Bronchial epithelial cell (primary cell): ENCODE measurements at regions not wholly inside any gene's neighbourhood (a gene's known extent, or its start where the extent isn't known, plus 50 kb on each side); places are given as distances from the start of the nearest gene placed in this dataset.

Experiments used
- DNase-seq: peaks from one replicate; pipeline ENCODE4 v3.0.0-alpha.2; 2010; ENCODE audit warnings: low read depth
- FAIRE-seq: peaks from 2 replicates; lab custom pipeline; 2011; peaks lifted over from hg19 to GRCh38; lab: Jason Lieb, UNC
- H3K27me3 ChIP-seq: 2 replicates; pipeline ENCODE4 v1.5.1; 2011; ENCODE audit warnings: low read length; ENCODE audit not compliant: control insufficient read depth, insufficient read depth
- H3K36me3 ChIP-seq: 2 replicates; pipeline ENCODE4 v1.5.1; 2011; ENCODE audit warnings: low read length; ENCODE audit not compliant: control insufficient read depth, insufficient read depth
- H3K4me3 ChIP-seq: 2 replicates; pipeline ENCODE4 v1.5.1; 2011; ENCODE audit warnings: mild to moderate bottlenecking, low read depth, low read length, control low read depth
- TF ChIP-seq, protein P1 (sequence below): IDR thresholded peaks from 2 replicates; pipeline ENCODE4 v1.5.1; 2011; ENCODE audit warnings: mild to moderate bottlenecking, moderate library complexity, low read length, control low read depth, inconsistent platforms; ENCODE audit not compliant: insufficient read depth, severe bottlenecking

DNA sequence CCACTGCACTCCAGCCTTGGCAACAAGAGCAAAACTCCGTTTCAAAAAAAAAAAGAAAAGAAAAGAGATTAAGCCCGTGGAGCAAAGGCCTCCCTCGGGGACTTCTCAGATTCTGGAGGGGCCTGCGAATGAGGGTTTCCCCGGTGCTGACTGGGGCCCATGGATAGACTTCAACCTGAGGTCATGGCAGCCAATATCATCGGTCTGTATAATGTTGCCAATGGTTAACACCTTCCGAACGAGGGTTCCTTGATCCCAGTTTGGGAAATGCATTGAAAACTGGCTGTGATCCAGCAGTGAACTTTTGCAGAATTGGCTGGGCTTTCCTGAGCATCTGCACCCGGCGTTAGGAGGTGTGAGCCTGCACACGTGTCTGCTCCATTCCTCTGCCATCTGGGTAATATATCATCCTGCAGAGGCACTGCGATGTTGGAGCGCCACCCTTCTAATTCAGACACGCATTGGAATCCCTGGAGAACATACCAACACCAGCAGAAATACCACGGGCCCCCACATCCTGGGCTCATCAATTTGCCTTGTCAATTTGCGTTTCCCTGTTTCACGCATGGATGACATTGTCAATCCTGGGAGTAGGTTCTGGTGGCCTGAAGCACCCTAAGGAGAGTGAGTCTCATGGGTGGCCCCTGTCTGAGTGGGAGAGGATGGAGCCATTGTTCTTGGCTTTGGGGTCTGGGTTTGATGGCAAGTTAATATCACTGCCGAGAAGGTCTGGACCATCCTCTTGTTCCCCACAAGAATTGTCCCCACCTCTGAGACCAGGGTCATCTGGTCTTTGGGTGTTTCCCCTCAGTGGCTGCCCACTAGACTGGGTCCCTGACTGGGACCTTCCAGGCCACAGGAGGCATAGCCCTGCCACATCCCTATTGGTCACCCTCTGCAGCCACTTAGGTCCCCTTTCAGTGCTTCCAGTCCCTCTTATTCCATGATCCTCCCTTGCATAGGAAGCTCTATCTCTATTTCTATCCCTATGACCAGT is 441.0 kb downstream of the PTPRU start:
- no peak overlapping the region for H3K4me3 ChIP-seq
- TF ChIP-seq, protein P1, sequence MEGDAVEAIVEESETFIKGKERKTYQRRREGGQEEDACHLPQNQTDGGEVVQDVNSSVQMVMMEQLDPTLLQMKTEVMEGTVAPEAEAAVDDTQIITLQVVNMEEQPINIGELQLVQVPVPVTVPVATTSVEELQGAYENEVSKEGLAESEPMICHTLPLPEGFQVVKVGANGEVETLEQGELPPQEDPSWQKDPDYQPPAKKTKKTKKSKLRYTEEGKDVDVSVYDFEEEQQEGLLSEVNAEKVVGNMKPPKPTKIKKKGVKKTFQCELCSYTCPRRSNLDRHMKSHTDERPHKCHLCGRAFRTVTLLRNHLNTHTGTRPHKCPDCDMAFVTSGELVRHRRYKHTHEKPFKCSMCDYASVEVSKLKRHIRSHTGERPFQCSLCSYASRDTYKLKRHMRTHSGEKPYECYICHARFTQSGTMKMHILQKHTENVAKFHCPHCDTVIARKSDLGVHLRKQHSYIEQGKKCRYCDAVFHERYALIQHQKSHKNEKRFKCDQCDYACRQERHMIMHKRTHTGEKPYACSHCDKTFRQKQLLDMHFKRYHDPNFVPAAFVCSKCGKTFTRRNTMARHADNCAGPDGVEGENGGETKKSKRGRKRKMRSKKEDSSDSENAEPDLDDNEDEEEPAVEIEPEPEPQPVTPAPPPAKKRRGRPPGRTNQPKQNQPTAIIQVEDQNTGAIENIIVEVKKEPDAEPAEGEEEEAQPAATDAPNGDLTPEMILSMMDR = no peak
- FAIRE-seq (peak; percentile 70), DNase-seq (no peak)
- no peaks in the 10 kb centered on the region for H3K27me3 ChIP-seq
- H3K36me3 ChIP-seq = no peaks in the 10 kb centered on the region

DNA sequence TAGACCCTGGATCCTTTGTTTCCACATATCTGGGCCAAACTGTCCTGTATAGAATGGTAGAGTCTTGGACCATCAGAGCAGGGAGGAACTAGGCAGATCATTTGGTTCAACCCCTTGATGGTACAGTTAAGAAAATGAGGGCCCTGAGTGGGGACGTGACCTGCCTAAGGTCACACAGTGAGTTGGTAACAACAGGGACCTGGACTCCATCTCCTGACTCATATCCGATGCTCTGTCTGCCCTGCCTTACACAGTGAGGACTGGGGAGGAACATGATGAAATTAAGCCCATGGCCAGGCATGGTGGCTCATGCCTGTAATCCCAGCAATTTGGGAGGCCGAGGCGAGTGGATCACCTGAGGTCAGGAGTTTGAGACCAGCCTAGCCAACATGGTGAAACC is 440.2 kb downstream of the PTPRU start:
- FAIRE-seq (no peak), DNase-seq (no peak)
- H3K27me3 ChIP-seq = no peaks in the 10 kb centered on the region

DNA sequence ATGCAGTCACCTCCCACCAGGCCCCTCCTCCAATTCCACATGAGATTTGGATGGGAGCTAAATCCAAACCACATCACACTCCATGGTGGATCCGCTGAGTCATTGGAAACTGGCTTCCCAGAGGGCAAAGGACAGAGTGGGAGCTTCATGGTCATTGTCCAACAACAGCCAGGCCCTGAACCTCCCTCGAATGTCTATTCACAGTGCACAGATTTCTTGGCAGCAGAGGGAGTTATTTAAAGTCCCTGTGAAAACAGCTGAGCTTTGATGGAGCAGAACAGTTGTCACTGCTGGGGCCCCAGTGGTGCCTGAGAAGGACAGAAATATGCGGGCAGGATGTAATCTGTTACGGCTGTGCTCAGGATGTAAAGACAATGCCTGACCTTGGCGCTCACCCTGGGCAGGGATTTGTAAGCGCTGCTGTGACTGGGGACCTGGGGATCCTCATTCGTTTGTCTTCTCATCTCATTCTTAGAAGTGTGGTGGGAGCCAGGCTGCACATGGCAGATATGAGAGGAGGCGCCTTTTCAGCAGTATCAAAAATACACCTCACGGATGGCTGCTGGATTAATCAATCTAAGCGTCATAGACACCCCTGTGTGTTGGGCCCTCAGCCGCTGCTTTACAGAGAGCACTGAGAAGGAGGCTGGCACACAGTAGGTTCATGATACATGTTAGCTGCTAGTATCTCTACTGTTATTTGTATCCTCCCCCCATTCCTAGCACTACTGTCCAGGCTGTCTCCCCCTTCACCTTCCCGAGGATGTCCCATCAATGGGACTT is 439.4 kb downstream of the PTPRU start:
- TF ChIP-seq, protein P1 = no peak
- Histone ChIP-seq H3K36me3 (no peaks in the 10 kb centered on the region), H3K4me3 (no peak overlapping the region), H3K27me3 (no peaks in the 10 kb centered on the region)
- DNase-seq = no peak
- FAIRE-seq = no peak

More for the DNA sequence above, 440.2 kb downstream of the PTPRU start:
- H3K36me3 ChIP-seq = no peaks in the 10 kb centered on the region
- no peak overlapping the region for H3K4me3 ChIP-seq
- TF ChIP-seq, protein P1 = no peak

DNA sequence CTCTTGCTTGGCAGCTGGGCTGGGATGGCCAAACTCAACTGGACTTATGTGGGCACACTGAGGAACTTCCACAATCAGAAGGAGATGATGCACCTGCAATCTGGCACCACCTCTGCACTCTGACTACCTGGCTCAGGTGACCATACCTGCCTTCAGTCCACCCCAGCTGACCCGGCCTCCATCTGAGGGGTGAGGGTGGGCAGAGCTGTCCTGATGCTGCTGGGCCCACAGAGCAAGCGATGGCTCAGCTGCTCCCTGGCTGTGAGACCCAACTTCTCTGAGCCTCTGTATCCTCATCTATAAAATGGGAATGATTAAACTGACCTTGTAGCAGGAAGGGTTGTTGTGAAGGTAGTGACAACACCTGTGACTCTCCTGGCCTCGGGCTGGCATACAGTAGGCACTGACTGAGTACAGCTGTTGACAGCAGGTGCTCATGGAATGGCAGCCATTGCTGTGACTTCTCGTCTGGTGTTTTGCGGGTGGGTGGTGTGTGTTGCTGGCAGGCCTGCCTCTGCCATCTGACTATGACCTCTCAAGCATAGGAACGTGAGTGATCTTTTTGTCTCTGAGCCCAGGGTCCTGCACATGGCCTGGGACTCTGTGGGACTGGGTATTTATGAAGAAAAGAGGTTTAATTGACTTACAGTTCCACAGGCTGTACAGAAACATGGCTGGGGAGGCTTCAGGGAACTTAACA is 438.5 kb downstream of the PTPRU start:
- FAIRE-seq = peak; percentile 40
- H3K4me3 ChIP-seq = no peak overlapping the region
- no peaks in the 10 kb centered on the region for H3K27me3 ChIP-seq
- TF ChIP-seq, protein P1 = no peak
- DNase-seq = no peak
- no peaks in the 10 kb centered on the region for H3K36me3 ChIP-seq

DNA sequence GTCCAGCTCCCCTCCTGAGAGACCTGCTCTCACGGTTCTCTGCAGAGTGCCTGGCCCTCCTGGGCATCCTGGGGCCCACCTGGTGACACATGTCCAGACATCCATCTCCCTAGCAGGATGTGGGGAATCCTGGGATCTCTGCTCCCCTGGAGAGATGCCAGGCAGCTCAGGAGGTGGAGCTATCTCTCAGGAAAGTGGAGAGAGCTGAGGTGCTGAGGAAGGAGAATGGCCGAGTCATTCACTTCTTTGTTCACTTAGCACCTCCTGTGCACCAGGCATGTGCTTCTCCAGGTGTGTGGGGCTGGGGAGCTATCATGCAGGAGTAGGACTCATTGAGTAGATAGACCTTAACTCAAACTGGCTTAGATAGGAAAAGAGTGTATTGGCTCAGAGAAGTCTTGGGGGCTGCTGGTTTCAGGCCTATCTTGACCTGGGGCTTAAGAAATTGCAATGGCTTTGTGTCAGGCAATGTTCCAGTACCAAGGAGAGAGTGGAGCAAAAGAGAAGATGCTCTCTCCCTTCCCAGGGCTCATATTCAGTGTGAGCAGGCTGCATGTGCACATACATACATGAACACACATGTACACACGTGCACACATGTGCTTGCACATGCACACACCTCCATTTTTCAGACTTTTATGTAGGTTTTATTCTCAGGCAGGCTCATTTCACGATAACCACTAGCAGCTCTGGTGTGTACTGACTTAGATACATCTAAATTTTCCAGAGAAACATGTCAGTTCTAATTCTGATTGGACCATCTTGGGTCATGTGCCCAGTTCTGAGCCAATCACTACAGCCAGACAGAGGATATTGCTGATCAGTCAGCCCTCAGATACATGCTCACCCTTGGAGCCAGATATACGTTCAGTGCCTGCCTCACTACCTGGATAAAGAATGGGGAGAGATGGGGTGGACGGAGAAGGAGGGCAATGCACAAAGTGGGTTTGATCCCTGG is 437.6 kb downstream of the PTPRU start:
- no peak overlapping the region for H3K4me3 ChIP-seq
- FAIRE-seq (peak; percentile 18), DNase-seq (peak; percentile 48)
- no peaks in the 10 kb centered on the region for H3K27me3 ChIP-seq
- TF ChIP-seq, protein P1 = no peak
- H3K36me3 ChIP-seq = no peaks in the 10 kb centered on the region
